ENCODE measurements at regions not wholly inside any gene's neighbourhood (a gene's known extent, or its start where the extent isn't known, plus 50 kb on each side); places are given as distances from the start of the nearest gene placed in this dataset.

DNA sequence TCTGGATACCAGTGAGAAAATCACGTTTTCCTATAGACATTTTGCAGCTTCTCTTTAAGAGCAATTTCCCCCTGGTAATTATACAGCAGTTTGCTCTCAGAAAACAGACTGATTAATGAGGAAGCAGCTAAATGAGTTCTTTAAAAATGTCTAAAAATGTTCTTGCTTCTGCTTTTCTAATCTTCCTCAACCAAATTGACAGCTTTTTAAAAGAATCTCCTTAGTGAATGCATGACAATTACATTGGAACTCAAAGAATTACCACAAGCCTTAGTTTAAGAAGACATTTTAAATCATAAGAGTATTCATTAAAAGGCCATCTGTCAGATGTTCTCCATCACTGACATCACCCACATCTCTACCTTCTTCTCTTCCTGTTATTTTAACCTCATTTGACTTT is 135.8 kb upstream of the PLXNC1 start:
- no peak for DNase-seq (ENCODE audit: low read depth, low spot score)
- TF ChIP-seq SP1 (IDR thresholded peaks at IDR 0.05; ENCODE audit: low read depth): no peak
- no peak for TF ChIP-seq POLR2A (IDR thresholded peaks at IDR 0.05; ENCODE audit: borderline replicate concordance, extremely low read depth, insufficient read depth, insufficient read length)
- no peak for TF ChIP-seq YY1 (IDR thresholded peaks at IDR 0.05; ENCODE audit: extremely low read depth, insufficient replicate concordance, low read depth, low read length)
- TF ChIP-seq ZFX (IDR thresholded peaks at IDR 0.05): no peak
- no peak for TF ChIP-seq POLR2AphosphoS5 (IDR thresholded peaks at IDR 0.05; ENCODE audit: low read depth, low read length)
- no peak for TF ChIP-seq EZH2 (IDR thresholded peaks at IDR 0.05)
- no peak for TF ChIP-seq CEBPB (IDR thresholded peaks at IDR 0.05; ENCODE audit: low read depth)
- no peak for TF ChIP-seq CBX3 (IDR thresholded peaks at IDR 0.05; ENCODE audit: low read depth)
- TF ChIP-seq EGR1 (IDR thresholded peaks at IDR 0.05; ENCODE audit: low read depth): no peak
- no peak for TF ChIP-seq JUND (IDR thresholded peaks at IDR 0.05)
- no peak for TF ChIP-seq TCF7L2 (IDR thresholded peaks at IDR 0.05; ENCODE audit: borderline replicate concordance, extremely low read depth, insufficient read depth, insufficient read length)
- no peak for TF ChIP-seq SIN3A (IDR thresholded peaks at IDR 0.05; ENCODE audit: low read depth)
- no peak for TF ChIP-seq ELF1 (IDR thresholded peaks at IDR 0.05; ENCODE audit: borderline replicate concordance, low read depth)
- no peak for TF ChIP-seq FOSL1 (IDR thresholded peaks at IDR 0.05; ENCODE audit: low read depth)
- TF ChIP-seq, protein P1, sequence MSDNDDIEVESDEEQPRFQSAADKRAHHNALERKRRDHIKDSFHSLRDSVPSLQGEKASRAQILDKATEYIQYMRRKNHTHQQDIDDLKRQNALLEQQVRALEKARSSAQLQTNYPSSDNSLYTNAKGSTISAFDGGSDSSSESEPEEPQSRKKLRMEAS (IDR thresholded peaks at IDR 0.05): no peak
- TF ChIP-seq, protein P2, sequence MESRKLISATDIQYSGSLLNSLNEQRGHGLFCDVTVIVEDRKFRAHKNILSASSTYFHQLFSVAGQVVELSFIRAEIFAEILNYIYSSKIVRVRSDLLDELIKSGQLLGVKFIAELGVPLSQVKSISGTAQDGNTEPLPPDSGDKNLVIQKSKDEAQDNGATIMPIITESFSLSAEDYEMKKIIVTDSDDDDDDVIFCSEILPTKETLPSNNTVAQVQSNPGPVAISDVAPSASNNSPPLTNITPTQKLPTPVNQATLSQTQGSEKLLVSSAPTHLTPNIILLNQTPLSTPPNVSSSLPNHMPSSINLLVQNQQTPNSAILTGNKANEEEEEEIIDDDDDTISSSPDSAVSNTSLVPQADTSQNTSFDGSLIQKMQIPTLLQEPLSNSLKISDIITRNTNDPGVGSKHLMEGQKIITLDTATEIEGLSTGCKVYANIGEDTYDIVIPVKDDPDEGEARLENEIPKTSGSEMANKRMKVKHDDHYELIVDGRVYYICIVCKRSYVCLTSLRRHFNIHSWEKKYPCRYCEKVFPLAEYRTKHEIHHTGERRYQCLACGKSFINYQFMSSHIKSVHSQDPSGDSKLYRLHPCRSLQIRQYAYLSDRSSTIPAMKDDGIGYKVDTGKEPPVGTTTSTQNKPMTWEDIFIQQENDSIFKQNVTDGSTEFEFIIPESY (IDR thresholded peaks at IDR 0.05; ENCODE audit: extremely low read depth, insufficient replicate concordance, low read length): no peak
- TF ChIP-seq ZNF274 (IDR thresholded peaks at IDR 0.05; ENCODE audit: low read depth, low read length): no peak
- TF ChIP-seq RAD21 (IDR thresholded peaks at IDR 0.05; ENCODE audit: low read depth): no peak
- no peak for TF ChIP-seq SRF (IDR thresholded peaks at IDR 0.05; ENCODE audit: low read depth)
- Histone ChIP-seq H3K9ac (ENCODE audit: low read length) (no peak overlapping the region), H4K20me1 (ENCODE audit: insufficient read depth) (no peaks in the 10 kb centered on the region), H3K4me2 (ENCODE audit: low read length) (no peak overlapping the region), H3K4me3 (replicated peaks in 1 of 2; ENCODE audit: low read depth in 1 of 2, low read length in 2 of 2) (no peak overlapping the region), H2AFZ (ENCODE audit: low read depth, low read length, poor library complexity, severe bottlenecking) (no peak overlapping the region), H3K9me3 (ENCODE audit: control insufficient read depth in 1 of 2, insufficient read depth in 1 of 2, low read depth in 1 of 2, low read length in 2 of 2) (peaks cover 4 to 8% of the 10 kb centered on the region in 2 experiments; a peak in 2 of 4 replicates), H3K27ac (ENCODE audit: low read depth, low read length) (no peak overlapping the region), H3K36me3 (ENCODE audit: control insufficient read depth in 1 of 2, insufficient read depth in 2 of 2, low read length in 2 of 2) (no peaks in the 10 kb centered on the region), H3K4me1 (ENCODE audit: control insufficient read depth in 1 of 2, insufficient read depth in 2 of 2, low read length in 2 of 2) (peaks cover 0 to 5% of the 10 kb centered on the region in 2 experiments; a peak in 2 of 4 replicates), H3K79me2 (ENCODE audit: insufficient read depth, low read length) (no peaks in the 10 kb centered on the region), H3K27me3 (ENCODE audit: insufficient read depth, low read length) (no peaks in the 10 kb centered on the region), H3K9me2 (ENCODE audit: insufficient read depth) (no peaks in the 10 kb centered on the region)
- CTCF ChIA-PET: no interaction called here
- POLR2A ChIA-PET: no interaction called here
- BruUV-seq (replicated peaks): no TSS peak
- ATAC-seq: no peak
- intact Hi-C loops (cut with micrococcal nuclease): no loop called here
- RAD21 ChIA-PET (ENCODE audit: low non-redundant PET in 1 of 2, low total read pairs in 2 of 2, uncharacterized antibody in 2 of 2, unreplicated experiment in 2 of 2): no interaction called here

All from HCT116 (cell line).